Inferior parietal cortex (tissue), 1 donor: ENCODE measurements at regions not wholly inside any gene's neighbourhood (a gene's known extent, or its start where the extent isn't known, plus 50 kb on each side); places are given as distances from the start of the nearest gene placed in this dataset.

ENCODE experiments used
- DNase-seq: peaks from one replicate; pipeline ENCODE4 v3.0.0-alpha.2; 2016; ENCODE audit errors: extremely low spot score

DNA sequence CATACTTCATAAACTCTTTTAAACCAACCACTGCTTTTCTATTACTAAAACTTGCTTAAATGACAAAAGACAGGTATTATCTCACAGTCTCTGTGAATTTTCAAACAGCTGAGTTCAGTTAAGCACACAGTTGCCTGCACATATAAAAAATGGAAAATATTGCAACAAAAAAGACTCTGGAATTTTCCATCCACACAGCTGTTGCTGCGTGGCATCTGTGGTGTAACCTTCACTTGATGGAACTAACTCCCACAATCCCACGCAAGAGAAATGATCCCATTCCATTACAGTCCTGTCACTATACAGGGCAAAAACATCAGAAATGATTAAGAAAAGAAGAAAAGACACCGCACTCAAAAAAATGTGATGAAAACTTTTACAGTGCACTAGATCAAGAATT, 149.8 kb upstream of the TBL1X start:
- no peak for DNase-seq

DNA sequence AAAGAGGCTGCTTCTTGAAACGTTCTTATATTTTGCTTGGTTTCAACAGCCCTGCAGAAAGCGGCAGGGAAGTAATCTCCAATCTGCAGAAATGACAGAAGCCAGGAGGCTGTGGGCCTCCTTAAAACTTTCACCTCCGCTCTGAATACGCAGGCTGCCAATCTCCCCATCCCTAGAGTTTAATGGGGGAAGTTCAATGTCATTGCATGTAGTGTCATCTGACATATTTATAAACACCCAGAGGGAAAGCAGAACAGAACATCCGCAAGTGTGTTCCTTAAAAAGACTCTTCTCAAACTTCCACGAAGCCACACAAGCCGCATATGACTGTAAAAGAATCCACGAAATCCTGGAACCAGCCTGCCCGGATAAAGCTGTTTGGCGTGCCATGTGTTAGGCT, 148.8 kb upstream of the TBL1X start:
- DNase-seq = no peak

DNA sequence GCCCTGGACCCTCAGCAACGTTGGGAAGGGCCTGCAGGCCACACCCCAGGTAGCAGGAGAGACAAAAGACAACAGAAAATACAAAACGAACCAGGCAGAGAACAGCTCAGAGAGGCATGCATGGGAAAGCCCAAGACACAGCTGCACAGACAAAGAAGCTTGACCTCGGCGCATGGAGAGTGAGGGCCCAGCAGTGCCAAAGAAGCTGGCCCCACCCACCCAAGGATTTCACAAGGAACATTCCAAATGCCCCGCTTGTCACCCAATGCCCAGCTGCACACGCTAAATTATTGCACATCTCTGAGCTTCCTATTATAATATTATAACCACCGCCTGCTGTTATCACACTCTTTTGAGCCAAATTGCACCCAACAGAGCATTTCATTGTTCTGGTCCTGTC, 147.7 kb upstream of the TBL1X start:
- DNase-seq = no peak

DNA sequence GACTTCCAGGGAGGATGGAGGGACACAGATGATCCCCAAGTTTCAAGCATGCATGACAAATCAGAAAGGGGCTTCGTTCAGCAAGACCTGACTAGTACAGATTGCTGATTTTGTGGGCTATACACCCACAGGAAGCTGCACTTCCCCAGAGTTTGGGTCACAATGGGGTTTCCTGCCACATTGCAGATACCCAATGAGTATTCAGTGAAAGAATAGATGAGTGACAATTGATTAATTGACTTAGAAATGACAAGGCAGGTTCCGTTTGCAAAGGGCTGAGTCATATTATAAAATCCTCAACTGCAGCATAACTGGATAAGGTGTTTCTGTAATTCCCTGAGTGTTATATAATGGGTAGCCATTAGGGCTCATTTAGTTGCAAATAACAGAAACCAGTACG, 146.6 kb upstream of the TBL1X start:
- no peak for DNase-seq

DNA sequence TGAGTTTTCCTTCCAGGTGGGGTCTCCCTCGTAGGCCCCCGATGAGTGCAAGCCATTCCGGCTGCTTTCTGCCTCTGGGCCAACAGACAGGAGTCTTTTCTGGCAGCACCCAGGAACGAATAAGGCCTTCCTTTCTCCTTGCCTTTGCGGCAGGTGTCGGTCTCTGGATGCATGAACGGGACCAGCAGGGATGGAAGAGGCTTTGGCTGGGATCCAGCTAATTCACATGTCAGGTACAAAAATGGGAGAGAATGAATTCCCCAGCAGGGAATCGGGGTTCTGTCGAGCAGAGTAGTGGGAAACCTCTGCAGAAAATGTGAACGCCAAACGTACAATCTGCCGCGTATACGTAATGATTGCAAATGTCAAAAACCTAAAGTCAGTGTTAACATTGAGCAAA, 146.1 kb upstream of the TBL1X start:
- no peak for DNase-seq

DNA sequence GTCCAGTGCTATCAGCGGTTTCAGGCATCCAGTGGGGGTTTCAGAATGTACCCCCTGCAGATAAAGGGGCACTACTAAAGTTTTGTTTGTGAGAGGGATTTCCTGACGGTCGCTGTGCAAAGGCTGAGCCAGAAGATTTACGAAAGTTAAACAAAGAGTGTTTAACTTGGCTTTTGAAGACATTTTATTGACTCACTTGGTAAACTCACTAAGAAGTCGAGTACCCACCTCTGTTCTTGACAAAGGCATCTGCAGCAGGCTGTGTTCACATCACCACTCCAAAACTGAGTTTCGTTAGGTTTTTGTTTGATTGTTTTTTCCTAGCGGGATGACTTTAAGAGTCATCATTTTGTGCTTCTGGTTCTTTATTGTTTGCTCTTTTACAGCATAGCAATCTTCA, 143.9 kb upstream of the TBL1X start:
- DNase-seq = no peak

DNA sequence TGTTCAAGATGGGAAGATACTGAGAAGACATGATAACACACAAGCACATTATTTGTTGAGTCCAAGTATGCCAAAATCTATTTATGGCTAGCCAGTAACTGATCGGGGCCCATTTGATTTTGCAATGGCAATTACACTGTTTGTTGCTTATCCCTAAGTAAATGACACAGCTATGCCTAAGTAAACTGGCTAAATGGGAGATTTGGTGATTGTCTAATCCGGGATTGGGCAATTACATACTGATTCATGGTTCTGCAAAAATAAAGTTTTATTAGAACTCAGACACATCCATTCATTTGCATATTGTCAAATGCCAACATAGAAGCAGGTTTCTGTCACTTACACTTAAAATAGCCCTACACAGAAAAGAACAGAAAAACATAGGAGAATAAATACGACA, 140.2 kb upstream of the TBL1X start:
- DNase-seq = no peak

DNA sequence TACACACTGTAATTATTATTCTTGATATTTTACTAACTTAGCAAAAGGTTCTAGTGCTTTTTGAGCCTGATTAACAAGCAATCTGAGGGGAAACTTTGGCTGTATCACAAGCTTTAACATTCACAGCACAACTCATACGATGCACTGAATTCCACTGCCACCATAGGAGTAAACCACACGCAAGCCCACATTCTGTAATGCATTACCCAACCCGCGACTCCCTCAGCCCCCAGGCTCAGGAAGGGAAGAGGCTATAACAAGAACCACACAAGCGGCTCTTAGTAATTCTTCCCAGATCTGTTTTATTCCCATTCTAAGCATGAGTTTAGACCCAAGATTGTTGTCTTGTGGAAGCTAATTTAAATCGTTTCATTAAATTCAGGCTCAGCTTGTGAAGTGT, 138.5 kb upstream of the TBL1X start:
- DNase-seq = no peak

DNA sequence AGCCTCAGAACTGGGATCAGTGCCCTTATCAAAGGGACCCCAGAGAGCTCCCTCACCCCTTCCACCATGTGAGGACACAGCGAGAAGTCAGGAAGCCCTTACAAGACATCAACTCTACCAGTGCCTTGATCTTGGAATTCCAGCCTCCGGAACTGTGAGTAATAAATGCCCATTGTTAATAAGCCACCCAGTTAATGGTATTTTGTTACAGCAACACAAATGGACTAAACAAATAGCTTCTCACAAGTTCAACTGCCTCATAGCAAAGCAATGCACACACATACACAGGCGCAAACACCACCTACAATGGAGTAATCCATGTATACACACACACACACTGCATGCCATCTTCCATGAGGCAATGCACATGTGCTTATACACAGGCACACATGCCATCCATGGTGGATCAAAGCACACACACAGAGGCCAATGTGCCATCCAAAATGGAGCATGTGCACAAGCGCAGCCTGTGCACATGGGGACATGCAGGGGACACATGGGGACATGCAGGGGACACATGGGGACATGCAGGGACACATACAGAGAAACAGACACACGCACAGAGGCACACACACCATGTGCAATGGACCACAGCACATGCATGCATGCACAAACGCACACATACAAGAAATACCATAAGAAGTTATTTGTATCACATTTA, 137.6 kb upstream of the TBL1X start:
- no peak for DNase-seq

DNA sequence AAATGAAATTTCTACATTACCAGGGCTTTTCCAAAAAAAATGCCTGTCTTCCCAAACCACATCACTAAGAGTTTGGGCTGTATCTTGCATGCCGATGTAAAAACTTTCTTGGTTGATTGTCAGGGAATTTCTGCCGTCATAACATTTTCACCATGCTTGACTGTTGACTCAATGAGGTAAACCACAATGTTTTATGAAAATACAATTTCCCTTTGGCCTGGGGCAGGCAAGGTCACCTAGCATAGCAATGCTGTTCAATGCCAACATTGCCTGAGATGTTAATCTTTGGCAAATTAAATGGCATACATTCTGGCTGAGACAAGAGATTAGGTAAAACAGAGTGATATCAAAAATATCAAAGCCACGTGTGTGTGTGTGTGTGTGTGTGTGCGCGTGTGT, 137.1 kb upstream of the TBL1X start:
- no peak for DNase-seq

DNA sequence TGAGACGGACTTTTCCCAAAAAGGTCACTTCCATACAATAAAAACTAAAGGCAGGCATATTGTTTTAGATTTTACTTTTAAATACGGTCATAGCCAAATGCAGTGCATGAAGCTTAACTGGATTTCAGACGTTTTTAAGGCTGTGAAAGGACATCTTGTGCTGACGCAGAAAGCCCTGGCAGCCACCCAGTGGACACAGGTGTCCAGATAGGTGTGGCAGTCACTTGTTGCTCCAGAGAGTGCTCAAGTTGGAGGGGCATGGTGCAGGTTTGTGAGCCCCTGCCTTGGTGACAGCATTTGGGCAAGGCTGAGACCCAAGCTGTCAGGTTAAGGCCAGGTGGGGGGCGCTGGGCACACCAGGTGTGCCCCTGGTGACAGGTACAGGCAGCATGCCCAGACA, 135.8 kb upstream of the TBL1X start:
- DNase-seq = no peak

DNA sequence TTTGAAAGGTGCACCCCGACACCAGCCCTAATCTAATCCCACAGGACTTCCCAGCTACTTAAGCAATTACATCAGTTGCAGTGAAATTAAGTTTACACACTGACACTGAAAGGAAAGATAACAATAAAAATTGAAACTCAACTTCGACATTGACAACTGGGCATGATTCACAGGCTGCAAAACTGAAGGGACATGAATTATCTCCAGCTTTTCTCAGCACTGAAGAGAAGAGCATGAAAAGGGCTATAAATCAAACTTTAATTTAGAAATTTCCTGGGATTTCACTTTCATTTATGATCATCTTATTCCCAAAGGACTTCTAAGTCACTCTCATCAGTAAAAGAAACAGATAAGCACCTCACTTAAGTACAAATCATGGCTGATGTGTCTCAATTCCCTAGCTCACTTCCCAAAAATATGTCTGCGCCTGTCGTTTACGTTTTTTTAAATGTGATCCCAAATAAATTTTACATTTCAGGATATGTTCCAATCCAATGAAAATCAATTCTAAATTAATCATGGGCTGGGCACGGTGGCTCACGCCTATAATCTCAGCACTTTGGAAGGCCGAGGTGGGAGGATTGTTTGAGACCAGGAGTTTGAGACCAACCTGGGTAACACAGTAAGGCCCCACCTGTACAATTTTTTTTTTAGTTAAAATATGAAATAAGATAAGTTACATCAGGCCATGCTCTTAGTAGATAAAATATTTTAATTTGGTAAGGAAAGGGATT, 134.4 kb upstream of the TBL1X start:
- no peak for DNase-seq

DNA sequence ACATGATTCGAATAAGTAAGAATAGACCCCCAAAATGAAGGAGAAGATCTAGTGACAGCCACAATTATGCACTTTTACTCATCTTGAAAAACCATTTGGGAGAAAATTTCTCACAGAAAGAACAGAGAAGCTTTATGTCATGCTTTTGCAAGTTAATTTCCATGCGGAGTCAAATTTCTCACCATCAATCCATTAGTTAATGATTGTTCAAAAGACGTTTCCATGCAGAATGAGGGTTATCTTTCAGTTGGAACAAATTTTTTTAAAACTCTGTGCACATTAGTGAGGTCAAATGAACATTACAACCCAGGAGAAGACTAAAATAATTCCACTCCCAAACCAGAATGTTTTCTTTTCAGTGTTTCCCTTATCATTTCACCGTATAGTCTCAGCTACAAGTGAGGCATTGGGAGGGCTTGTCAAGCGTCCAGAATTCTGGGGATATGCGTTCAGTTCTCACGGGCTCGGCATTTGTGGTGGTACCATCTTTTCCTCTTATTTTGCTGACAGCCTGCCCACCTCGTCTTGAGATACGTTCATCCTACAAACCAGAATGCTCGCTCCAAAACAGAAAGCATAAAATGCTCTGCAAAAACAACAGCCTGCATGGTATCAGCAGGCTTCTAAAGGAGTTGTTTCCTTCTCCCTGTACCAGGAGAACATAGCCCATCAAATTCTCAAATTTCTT, 130.8 kb upstream of the TBL1X start:
- DNase-seq = no peak

DNA sequence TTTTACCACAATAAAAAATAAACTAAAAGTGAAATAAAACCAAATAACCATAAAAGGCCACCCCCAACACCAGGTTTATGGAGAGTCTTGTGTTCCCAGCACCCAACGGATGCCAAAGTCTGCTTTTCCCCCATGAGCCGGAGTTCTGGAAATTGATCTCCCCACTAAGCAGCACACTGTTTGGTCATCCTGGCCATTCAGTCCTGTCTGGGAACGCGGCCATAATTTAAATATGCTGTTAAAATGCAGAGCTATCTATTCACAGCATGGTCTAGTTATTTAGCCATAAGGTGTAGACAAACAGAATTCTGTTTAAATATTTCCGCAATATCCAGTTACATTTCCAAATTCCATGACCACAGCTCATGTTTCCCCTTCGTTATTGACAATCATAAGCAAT, 129.6 kb upstream of the TBL1X start:
- no peak for DNase-seq

DNA sequence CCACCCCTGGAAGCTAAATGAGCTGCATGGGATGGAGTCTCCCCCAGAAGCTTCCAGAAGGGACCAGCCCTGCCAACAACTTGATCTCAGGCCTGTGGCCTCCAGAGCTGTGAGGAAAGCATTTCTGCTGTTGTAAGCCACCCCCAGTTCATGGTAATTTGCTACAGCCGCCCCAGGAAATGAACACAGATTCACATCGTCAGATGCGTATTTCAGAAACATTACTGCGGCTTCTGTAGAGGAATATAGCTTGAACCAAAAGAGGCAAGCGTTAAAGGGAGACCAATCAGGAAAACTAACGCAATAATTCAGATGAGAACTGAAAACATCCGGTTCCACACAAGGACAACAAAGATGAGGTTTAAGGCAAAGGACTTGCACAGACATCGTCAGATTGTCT, 128.4 kb upstream of the TBL1X start:
- DNase-seq = no peak

DNA sequence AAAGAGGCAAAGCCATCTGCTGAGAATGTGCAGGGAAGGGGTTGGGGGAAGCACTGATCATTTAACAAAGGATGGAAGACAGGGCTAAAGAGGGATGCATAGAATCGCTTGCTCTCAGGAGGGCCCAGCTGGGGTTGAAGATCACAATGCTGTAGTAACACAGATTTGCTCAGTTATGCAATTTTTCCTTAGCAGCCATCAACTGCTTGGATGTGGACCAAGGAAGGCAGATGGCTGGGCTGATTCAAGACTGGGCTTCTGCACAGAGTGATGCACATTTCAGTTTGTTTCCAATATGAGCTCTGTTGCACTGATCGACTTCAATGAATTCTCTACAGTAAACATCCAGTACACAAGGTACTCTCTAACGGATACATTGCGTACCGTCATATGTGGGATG, 127.8 kb upstream of the TBL1X start:
- peak; percentile 64 for DNase-seq

DNA sequence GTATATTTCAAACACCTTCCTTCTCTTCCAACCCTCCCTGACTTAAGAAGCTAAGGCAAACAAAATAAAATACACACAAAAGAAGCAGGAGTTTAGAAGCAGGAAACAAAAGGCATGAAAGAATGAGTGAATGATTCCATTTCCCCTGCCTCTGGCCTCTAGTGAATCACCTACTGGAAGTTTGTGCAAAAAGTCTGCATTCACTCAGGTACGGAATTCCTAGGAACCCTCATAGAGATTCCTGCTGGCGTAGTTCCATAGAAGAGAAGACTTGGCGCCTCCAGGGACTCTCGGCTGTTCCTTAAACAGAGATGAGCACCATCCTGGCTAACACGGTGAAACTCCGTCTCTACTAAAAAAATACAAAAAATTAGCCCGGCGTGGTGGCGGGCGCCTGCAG, 125.9 kb upstream of the TBL1X start:
- no peak for DNase-seq

DNA sequence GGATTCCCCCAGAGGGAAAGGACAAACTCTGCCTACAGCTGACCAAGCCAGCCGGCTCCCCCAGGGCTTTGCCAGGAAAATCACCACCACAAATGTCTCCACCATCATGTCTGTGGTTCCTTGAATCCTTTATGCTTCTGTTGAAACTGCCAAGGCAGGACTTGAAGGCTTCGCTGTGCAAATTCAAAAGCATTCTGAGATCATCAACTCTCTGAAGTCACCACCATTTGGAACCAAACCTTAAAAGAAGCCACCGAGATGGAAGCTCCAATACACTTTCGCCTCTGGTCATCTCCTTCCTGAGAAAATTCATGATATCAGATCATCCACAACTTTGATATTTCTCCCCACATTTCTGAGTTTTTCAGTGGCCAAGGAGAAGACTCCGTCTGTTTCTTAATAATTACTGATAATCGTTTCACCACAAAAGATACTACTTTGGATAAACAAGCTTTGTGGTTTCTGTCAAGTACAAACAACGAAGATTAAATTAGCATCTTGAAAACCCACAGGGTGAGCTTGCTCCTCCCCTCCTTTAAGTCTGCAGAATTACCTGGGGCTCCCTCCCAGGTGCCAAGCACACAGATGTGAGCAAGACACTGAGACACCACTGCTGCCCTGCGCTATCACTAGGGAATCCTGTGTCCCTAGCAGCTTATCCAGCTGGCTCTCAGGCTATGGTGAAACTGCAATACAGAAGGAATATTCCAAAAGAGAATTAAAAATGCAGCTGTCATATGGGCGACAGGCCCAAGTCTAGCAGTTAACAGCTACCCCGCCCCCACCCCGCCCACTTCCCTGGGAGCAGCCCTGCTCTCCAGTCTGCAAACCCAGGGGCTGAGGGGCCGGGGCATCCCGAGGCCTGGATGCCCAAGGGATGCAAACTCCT, 125.0 kb upstream of the TBL1X start:
- no peak for DNase-seq

DNA sequence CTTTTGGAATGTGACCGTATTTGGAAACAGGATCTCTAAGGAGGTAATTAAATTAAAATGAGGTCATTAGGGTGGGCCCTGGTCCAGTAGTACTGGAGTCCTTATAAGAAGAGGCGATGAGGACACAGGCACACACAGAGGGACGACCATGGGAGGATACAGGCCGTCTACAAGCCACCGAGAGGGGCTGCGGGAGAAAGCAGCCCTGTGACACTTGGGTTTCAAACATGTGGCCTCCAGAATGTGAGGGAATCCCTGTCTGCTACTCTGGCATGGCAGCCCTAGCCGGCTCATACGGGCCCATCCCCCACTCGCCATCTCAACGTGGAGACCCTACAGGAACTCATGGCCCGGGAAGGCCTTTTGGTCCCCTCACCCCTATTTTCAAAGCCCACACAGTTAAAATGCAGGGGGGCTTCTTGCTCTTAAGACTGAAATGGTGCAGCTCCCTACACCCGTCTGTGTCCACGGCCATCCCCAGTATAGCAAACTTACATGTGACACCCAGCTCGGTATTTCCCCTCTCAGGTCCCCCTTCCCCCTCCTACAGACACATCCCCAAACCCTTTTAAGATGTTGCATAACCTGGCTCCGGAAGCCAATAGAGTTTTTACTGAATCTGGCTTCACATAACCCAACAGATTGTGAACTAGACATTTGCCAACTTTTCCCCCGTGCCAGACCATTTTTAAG, 124.1 kb upstream of the TBL1X start:
- DNase-seq = peak; percentile 32

DNA sequence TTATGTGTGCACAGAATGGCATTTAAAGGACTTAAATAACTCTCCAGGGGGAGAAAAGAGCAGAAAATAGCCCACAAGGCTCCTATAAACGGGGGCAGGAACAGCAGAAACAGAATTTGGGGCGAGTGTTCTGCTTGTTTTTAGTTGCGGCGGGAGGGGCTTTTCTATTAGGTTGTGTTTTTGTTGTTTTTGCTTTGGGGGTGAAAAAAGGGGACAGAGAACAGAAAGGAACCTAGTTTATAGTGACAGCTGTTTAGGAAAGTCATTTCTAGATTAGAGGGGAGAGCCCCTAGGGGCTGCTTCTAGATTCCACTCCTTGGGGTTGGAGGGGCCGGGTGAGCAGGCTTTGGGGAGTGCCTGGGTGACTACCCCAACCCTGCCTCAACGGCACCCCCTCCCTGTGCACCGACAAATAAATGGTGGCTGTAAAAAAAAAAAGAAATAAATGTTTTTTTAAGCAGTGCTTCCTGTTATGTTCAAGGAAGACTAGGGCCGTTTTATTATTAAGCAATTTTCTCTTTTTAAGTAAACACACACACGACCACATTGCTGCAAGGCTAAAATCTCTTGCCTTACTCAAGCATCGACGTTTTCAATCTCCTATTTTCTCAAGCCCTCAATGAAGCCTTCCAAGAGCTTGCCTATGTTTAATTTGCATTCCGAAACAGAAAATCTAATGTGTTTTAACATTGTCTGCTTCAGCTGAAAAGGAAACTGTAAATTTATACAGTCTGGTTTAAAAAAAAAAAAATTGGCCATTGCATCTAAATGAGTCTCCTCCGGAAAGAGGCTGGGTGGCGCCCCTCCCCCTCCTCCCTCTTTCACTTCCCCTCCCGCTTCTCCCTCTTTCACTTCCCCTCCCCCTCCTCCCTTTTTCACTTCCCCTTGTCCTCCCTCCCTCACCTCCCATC, 123.3 kb upstream of the TBL1X start:
- peak; percentile 28 for DNase-seq
